ENCODE measurements at regions not wholly inside any gene's neighbourhood (a gene's known extent, or its start where the extent isn't known, plus 50 kb on each side); places are given as distances from the start of the nearest gene placed in this dataset.

- no peak for TF ChIP-seq CTCF (IDR thresholded peaks at IDR 0.05)
- intact Hi-C loops (cut with micrococcal nuclease) = no loop called here
- Mint-ChIP-seq H3K27ac (no peak overlapping the region), H3K36me3 (ENCODE audit: low read depth) (no peaks in the 10 kb centered on the region), H3K9me3 (peaks cover 5% of the 10 kb centered on the region), H3K27me3 (peaks cover 17% of the 10 kb centered on the region), H3K4me1 (ENCODE audit: low read depth) (no peaks in the 10 kb centered on the region), H3K4me3 (no peak overlapping the region)
- POLR2A ChIA-PET = interaction anchor here (1.0 kb wide), 1 partner anchor 18 kb away, joined by 3 read pairs; no protein-coding TSS in a partner anchor
- no peak for DNase-seq
- CTCF ChIA-PET = interaction anchor here (1.7 kb wide), 1 partner anchor 18 kb away, joined by 7 read pairs; no protein-coding TSS in a partner anchor
- no peak for ATAC-seq
These were observed 242.5 kb downstream of the CYP26B1 start for GRCh38 chr2:71905205-71905604.

GRCh38 chr2:71903841-71904240 lies 243.8 kb downstream of the CYP26B1 start:
- Mint-ChIP-seq H3K9me3 (no peaks in the 10 kb centered on the region), H3K27ac (no peak overlapping the region), H3K36me3 (ENCODE audit: low read depth) (no peaks in the 10 kb centered on the region), H3K27me3 (peaks cover 17% of the 10 kb centered on the region), H3K4me3 (no peak overlapping the region), H3K4me1 (ENCODE audit: low read depth) (no peaks in the 10 kb centered on the region)
- intact Hi-C loops (cut with micrococcal nuclease) = no loop called here
- ChIA-PET CTCF (no interaction called here), POLR2A (no interaction called here)
- ATAC-seq = no peak
- no peak for DNase-seq
- no peak for TF ChIP-seq CTCF (IDR thresholded peaks at IDR 0.05)

GRCh38 chr2:71901466-71901865 lies 246.2 kb downstream of the CYP26B1 start:
- ATAC-seq = no peak

GRCh38 chr2:71898851-71899681 lies 248.6 kb downstream of the CYP26B1 start:
- ATAC-seq (no peak), DNase-seq (no peak)
- TF ChIP-seq CTCF (IDR thresholded peaks at IDR 0.05) = no peak
- H3K4me1 Mint-ChIP-seq (ENCODE audit: low read depth) = no peaks in the 10 kb centered on the region
- no peaks in the 10 kb centered on the region for H3K9me3 Mint-ChIP-seq
- H3K27ac Mint-ChIP-seq = no peak overlapping the region
- peaks cover 2% of the 10 kb centered on the region for H3K27me3 Mint-ChIP-seq
- no peaks in the 10 kb centered on the region for H3K36me3 Mint-ChIP-seq (ENCODE audit: low read depth)
- POLR2A ChIA-PET = no interaction called here
- intact Hi-C loops (cut with micrococcal nuclease) = no loop called here
- H3K4me3 Mint-ChIP-seq = no peak overlapping the region
- CTCF ChIA-PET = no interaction called here

More at GRCh38 chr2:71901466-71901865, 246.2 kb downstream of the CYP26B1 start:
- peaks cover 8% of the 10 kb centered on the region for H3K27me3 Mint-ChIP-seq
- no peaks in the 10 kb centered on the region for H3K9me3 Mint-ChIP-seq
- intact Hi-C loops (cut with micrococcal nuclease) = no loop called here
- H3K27ac Mint-ChIP-seq = no peak overlapping the region
- CTCF ChIA-PET = interaction anchor here (0.8 kb wide), 1 partner anchor 15 kb away, joined by 3 read pairs; no protein-coding TSS in a partner anchor
- POLR2A ChIA-PET = no interaction called here
- no peaks in the 10 kb centered on the region for H3K36me3 Mint-ChIP-seq (ENCODE audit: low read depth)
- H3K4me3 Mint-ChIP-seq = no peak overlapping the region
- DNase-seq = no peak
- TF ChIP-seq CTCF (IDR thresholded peaks at IDR 0.05) = no peak
- no peaks in the 10 kb centered on the region for H3K4me1 Mint-ChIP-seq (ENCODE audit: low read depth)

GRCh38 chr2:71898375-71898774 lies 249.3 kb downstream of the CYP26B1 start:
- H3K4me1 Mint-ChIP-seq (ENCODE audit: low read depth) = no peaks in the 10 kb centered on the region
- H3K27me3 Mint-ChIP-seq = no peaks in the 10 kb centered on the region
- no peak overlapping the region for H3K27ac Mint-ChIP-seq
- H3K4me3 Mint-ChIP-seq = no peak overlapping the region
- intact Hi-C loops (cut with micrococcal nuclease) = no loop called here
- no peak for TF ChIP-seq CTCF (IDR thresholded peaks at IDR 0.05)
- DNase-seq = no peak
- ATAC-seq = no peak
- POLR2A ChIA-PET = no interaction called here
- CTCF ChIA-PET = no interaction called here
- no peaks in the 10 kb centered on the region for H3K36me3 Mint-ChIP-seq (ENCODE audit: low read depth)
- H3K9me3 Mint-ChIP-seq = no peaks in the 10 kb centered on the region
